OCI-LY3 (cell line): ENCODE measurements at regions not wholly inside any gene's neighbourhood (a gene's known extent, or its start where the extent isn't known, plus 50 kb on each side); places are given as distances from the start of the nearest gene placed in this dataset.
"Not testable (repeated sequence)": the region's sequence is repeated elsewhere in the genome, so short reads cannot be mapped to it uniquely, and the experiment has no call there.

Experiments used
- H2AFZ ChIP-seq: fragments of 200-600, 300-600 bp; shearing (Covaris generic); 2 replicates; pipeline ENCODE4 v1.6.0; 2014; ENCODE audit warnings: antibody characterized with exemption, low read depth, low read length
- H3K27ac ChIP-seq: fragments of 200-600, 300-600 bp; sonication (generic); 2 replicates; pipeline ENCODE4 v1.5.1; 2014; ENCODE audit warnings: mild to moderate bottlenecking, low read length, moderate library complexity, mixed read lengths
- H3K27me3 ChIP-seq: fragments of 200-600, 300-600 bp; sonication (generic); 2 replicates; pipeline ENCODE4 v1.6.1; 2014; ENCODE audit warnings: low read depth, low read length, mixed read lengths
- H3K36me3 ChIP-seq: fragments of 200-600, 300-600 bp; sonication (generic); replicated peaks from 2 replicates; pipeline ENCODE3; 2014; ENCODE audit warnings: low read depth, low read length, mixed read lengths
- H3K4me1 ChIP-seq: fragments of 300-600, 200-600 bp; sonication (generic); 2 replicates; pipeline ENCODE4 v1.6.1; 2014; ENCODE audit warnings: low read length, mixed read lengths
- H3K4me2 ChIP-seq: fragments of 200-600, 300-600 bp; sonication (generic); 2 replicates; pipeline ENCODE4 v1.6.1; 2014; ENCODE audit warnings: low read length, mixed read lengths
- H3K4me3 ChIP-seq: fragments of 300-600, 200-600 bp; sonication (generic); 2 replicates; pipeline ENCODE4 v1.5.1; 2014; ENCODE audit warnings: antibody characterized with exemption, mild to moderate bottlenecking, low read length, moderate library complexity
- H3K79me2 ChIP-seq: fragments of 300-600, 200-600 bp; shearing (Covaris generic); 2 replicates; pipeline ENCODE4 v1.6.1; 2014; ENCODE audit warnings: mild to moderate bottlenecking, low read length, mixed read lengths
- H3K9ac ChIP-seq: fragments of 300-600, 200-600 bp; shearing (Covaris generic); 2 replicates; pipeline ENCODE4 v1.6.0; 2014; ENCODE audit warnings: mild to moderate bottlenecking, low read length, moderate library complexity
- H3K9me3 ChIP-seq: fragments of 200-600, 300-600 bp; shearing (Covaris generic); 2 replicates; pipeline ENCODE4 v1.6.1; 2014; ENCODE audit warnings: low read length, mixed read lengths; ENCODE audit not compliant: insufficient read depth
- H4K20me1 ChIP-seq: fragments of 200-600, 300-600 bp; sonication (generic); 2 replicates; pipeline ENCODE4 v1.6.1; 2016; ENCODE audit warnings: low read length, mixed read lengths; ENCODE audit not compliant: insufficient read depth
- EZH2phosphoT487 ChIP-seq: fragments of 200-600 bp; shearing (Covaris generic); IDR thresholded peaks from 2 replicates; pipeline ENCODE4 v1.6.1; 2018; ENCODE audit warnings: antibody characterized with exemption, mixed run types, low read depth
- TF ChIP-seq, protein P1 (sequence below): fragments of 200-600, 300-600 bp; sonication (generic); IDR thresholded peaks from 2 replicates; pipeline ENCODE4 v1.5.1; 2014; ENCODE audit warnings: antibody characterized with exemption, low read length, low read depth

DNA sequence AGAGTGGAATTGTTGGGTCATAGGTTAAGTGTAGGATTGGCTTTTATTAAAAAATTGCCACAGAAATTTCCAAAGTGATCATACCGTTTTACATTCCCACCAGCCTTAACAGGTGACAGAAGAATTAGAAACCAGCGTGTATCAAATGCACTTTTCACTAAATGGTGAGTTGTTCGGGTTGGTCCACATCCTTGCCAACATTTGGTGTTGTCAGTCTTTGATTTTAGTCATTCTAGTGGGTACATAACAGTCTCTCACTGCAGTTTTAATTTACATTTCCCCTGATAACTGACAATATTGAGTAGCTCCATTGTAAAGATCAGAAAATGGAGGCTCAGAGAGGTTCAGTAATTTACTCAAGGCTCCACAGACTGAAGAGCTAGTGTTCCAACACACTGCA, 237.8 kb upstream of the LHX5 start:
- Histone ChIP-seq H3K27me3 (peaks cover 37% of the 10 kb centered on the region), H3K27ac (no peak overlapping the region), H4K20me1 (no peaks in the 10 kb centered on the region), H2AFZ (no peak overlapping the region), H3K9me3 (no peaks in the 10 kb centered on the region), H3K9ac (no peak overlapping the region), H3K4me2 (no peak overlapping the region), H3K36me3 (no peaks in the 10 kb centered on the region), H3K79me2 (no peaks in the 10 kb centered on the region), H3K4me1 (no peaks in the 10 kb centered on the region), H3K4me3 (no peak overlapping the region)
- no peak for TF ChIP-seq EZH2phosphoT487
- TF ChIP-seq, protein P1, sequence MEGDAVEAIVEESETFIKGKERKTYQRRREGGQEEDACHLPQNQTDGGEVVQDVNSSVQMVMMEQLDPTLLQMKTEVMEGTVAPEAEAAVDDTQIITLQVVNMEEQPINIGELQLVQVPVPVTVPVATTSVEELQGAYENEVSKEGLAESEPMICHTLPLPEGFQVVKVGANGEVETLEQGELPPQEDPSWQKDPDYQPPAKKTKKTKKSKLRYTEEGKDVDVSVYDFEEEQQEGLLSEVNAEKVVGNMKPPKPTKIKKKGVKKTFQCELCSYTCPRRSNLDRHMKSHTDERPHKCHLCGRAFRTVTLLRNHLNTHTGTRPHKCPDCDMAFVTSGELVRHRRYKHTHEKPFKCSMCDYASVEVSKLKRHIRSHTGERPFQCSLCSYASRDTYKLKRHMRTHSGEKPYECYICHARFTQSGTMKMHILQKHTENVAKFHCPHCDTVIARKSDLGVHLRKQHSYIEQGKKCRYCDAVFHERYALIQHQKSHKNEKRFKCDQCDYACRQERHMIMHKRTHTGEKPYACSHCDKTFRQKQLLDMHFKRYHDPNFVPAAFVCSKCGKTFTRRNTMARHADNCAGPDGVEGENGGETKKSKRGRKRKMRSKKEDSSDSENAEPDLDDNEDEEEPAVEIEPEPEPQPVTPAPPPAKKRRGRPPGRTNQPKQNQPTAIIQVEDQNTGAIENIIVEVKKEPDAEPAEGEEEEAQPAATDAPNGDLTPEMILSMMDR = no peak

DNA sequence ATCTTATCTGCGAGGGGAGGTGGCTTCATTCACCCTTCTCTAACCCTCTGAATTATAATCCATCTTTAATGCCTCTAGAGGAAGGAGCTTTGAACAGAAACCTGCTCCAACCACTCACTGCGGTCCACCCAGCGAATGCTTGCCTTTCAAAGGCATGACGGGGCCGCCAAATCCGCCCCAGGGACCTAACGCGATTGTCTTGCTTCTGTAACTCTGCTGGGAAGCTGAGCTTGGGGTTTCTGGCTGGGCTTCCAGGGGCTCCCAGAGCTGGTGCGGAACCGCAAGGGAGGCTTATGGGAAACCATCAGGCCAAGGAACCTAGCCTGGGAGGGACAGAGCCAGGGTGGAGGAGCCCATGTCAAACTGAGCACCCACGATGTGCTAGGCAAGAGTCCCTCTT, 231.2 kb upstream of the LHX5 start:
- Histone ChIP-seq H3K4me3 (no peak overlapping the region), H3K4me1 (no peaks in the 10 kb centered on the region), H3K27me3 (peaks cover 6% of the 10 kb centered on the region; the same call in 1 of the 2 replicates), H3K27ac (no peak overlapping the region), H3K9ac (no peak overlapping the region), H2AFZ (no peak overlapping the region), H3K4me2 (no peak overlapping the region), H4K20me1 (no peaks in the 10 kb centered on the region), H3K36me3 (no peaks in the 10 kb centered on the region), H3K79me2 (no peaks in the 10 kb centered on the region), H3K9me3 (no peaks in the 10 kb centered on the region)
- TF ChIP-seq, protein P1 = no peak
- no peak for TF ChIP-seq EZH2phosphoT487

DNA sequence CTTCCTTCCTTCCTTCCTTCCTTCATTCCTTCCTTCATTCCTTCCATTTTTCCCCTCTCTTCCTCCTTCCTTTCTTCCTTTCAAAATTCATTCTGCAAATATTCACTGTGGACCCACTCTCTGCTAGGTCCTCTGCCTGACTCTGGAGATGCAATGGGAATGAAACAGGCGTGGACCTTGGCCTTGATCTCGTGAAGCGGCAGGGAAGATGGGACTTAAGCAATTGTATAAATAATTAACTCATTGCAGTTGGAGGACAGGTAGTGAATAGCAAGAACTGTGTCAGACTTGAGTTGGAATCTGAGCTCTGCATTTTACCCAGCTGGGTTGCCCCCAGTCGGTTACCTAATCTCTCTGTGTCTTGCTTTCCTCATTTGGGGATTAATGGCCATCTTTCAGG, 230.6 kb upstream of the LHX5 start:
- Histone ChIP-seq H3K27me3 (peaks cover 6% of the 10 kb centered on the region; the same call in 1 of the 2 replicates), H3K9ac (no peak overlapping the region), H3K9me3 (no peaks in the 10 kb centered on the region), H3K4me1 (no peaks in the 10 kb centered on the region), H3K79me2 (no peaks in the 10 kb centered on the region), H3K36me3 (no peaks in the 10 kb centered on the region), H3K27ac (no peak overlapping the region), H2AFZ (no peak overlapping the region), H4K20me1 (no peaks in the 10 kb centered on the region), H3K4me3 (no peak overlapping the region), H3K4me2 (no peak overlapping the region)
- TF ChIP-seq, protein P1 = no peak
- TF ChIP-seq EZH2phosphoT487 = no peak

DNA sequence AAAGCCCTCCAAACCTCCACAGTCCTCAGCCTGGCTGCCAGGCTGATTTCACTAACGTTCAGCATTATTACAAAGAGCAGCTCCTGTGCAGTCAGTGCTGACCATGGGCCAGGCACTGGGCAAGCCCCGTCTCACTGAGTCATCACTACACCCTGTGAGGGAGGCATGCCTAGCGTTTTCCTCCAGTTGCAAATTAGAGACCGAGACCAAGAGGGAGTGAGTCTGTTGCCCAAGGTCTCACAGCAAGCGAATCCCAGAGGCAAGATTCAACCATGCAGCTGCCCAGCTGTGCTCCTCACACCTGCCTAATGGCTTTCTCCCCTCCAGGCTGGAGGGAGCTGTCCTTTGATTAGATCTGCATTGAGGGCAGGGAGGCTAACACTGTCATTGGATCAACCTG, 229.3 kb upstream of the LHX5 start:
- Histone ChIP-seq H4K20me1 (no peaks in the 10 kb centered on the region), H3K27me3 (peaks cover 16% of the 10 kb centered on the region; the same call in 1 of the 2 replicates), H3K79me2 (no peaks in the 10 kb centered on the region), H3K9ac (no peak overlapping the region), H3K9me3 (no peaks in the 10 kb centered on the region), H3K4me1 (no peaks in the 10 kb centered on the region), H3K4me3 (no peak overlapping the region), H3K4me2 (no peak overlapping the region), H2AFZ (no peak overlapping the region), H3K36me3 (no peaks in the 10 kb centered on the region), H3K27ac (no peak overlapping the region)
- TF ChIP-seq, protein P1 = no peak
- TF ChIP-seq EZH2phosphoT487 = no peak

DNA sequence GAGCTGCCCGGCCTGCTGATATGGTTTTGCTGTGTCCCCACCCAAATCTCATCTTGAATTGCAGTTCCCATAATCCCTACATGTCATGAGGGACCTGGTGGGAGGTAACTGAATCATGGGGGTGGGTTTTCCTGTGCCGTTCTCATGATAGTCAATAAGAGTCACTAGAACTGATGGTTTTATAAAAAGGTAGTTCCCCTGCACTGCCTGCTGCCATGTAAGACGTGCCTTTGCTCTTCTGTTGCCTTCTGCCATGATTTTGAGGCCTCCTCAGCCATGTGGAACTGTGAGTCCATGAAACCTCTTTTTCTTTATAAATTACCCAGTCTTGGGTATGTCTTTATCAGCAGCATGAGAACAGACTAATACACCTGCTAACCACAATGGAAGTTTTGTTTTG, 228.3 kb upstream of the LHX5 start:
- not testable (repeated sequence) for H4K20me1 ChIP-seq, H2AFZ ChIP-seq, H3K27ac ChIP-seq, H3K9ac ChIP-seq, H3K79me2 ChIP-seq, H3K4me2 ChIP-seq, H3K36me3 ChIP-seq, H3K4me1 ChIP-seq, H3K4me3 ChIP-seq, H3K9me3 ChIP-seq
- H3K27me3 ChIP-seq = peaks cover 17% of the 10 kb centered on the region; the same call in 1 of the 2 replicates
